HG03575 (cell line): ENCODE measurements at regions not wholly inside any gene's neighbourhood (a gene's known extent, or its start where the extent isn't known, plus 50 kb on each side); places are given as distances from the start of the nearest gene placed in this dataset.
"Not testable (repeated sequence)": the region's sequence is repeated elsewhere in the genome, so short reads cannot be mapped to it uniquely, and the experiment has no call there.

Experiments
- ATAC-seq: cut with Tn5 transposase; IDR thresholded peaks from one replicate; pipeline ENCODE4 v1.9.1; 2021; ENCODE audit not compliant: unreplicated experiment, insufficient number of reproducible peaks, low FRiP score; ENCODE audit errors: extremely low read depth

DNA sequence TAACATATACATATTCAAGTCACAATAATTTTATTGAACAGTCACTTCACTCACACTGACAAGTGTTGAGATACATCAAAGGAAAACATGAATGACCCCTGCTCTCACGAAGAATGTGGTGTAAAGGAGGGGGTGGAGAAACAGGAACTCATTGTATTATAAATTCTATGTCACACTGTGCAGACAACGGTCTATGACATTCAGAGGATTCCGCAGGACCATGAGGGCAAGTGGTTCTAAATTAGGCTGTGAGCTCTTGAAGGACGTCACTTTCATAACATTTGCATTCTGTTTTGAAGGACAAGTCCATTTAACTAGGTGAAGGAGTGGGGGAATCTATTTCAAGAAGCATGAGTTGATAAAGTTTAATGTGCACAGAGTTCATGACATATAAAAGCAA lies 415.2 kb upstream of the HS3ST1 start:
- ATAC-seq, result no peak

DNA sequence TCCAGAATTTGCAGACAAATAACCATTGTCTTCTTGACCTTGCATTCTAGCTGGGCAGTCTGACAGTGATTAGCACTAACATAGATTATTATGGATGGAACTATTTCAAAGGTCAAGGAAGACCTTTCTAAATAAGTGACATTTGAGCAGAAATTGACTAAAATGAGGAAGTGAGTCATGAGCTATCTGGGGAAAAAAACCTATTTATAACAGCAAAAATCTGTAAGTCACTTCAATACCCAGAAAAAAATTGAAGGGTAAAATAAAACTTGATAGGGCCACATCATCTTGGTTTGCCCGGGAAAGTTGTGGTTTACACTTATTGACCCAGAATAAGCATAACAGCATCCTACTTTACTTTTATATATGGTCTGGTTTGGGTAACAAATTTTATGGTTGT lies 414.6 kb upstream of the HS3ST1 start:
- ATAC-seq, result no peak

DNA sequence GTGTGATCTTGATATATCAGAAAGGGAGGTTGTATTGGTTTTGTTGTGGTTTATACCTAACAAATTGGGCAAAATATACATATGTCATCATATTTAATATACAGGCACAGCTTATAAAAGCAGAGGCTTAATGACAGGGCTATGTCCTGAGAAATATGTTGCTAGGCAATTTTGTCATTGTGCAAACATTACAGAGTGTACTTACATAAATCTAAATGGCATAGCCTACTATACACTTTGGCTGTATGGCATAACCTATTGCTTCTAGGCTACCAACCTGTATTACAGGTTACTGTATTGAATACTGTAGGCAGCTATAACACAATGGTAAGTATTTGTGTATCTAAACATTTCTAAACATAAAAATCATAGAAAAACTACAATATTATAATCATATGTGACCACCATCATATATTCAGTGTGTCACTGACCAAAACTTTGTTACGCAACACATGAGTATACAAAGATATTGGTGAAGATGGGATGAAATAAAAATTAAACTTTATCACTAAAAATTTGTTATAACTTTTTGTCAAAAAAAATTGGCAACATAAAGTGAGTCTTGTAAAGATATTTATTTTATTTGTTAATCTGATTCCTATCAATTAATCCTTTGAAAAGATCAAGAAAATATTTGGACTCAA lies 414.0 kb upstream of the HS3ST1 start:
- no peak for ATAC-seq

DNA sequence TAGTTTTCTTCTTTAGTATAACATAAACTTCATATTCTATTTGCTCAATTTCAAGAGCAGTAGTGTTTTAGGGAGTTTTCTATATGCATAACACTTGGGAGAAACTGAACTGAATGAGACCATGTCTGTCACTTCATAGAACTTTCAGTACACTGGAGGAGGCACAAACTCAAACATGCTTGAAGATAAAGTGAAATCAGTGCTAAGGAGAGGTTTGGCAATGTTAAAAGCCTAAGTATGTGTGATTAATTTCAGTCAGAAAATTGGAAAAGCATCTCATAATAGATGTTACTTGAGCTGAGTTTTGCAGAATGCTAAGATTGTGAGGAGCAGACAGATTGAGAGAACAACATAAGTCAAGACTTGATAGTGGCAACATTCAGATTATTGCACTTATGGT lies 411.2 kb upstream of the HS3ST1 start:
- no peak for ATAC-seq

DNA sequence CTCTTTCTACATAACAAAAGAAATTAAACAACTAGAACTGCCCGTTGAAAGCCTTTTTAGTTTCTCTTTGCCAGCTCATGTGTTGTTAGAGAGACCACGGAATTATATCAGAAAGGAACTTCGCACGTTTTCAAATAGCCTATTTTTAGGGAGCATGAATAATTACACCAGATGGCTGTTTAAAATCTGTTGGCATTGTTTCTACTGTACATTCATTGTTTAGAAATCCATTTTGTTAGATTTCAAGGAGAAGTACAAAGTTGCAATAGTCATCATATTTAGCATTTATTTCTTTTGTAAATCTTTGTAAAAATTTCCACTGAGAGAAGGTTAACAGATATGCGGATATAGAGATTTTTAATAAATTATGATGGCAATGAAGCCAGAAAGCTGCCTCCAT lies 403.0 kb upstream of the HS3ST1 start:
- no peak for ATAC-seq

DNA sequence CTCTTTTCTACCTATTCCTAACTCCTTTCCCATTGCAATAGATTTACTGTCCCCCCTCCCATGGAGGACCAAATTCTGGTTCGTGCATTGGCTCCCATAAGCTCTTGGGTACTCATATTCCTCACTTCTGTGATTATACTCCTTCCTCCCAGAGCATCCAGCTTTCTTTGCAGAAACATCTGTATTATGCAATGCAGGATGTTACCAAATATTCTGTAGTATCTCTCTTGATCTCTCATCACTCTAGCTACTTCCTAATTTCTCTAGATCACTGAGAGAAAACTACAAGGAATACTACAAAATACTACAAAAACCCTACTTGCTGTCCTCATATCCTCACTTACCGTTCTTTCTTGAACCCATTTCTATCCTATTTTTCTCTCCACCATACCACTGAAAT lies 395.9 kb upstream of the HS3ST1 start:
- ATAC-seq, result no peak

DNA sequence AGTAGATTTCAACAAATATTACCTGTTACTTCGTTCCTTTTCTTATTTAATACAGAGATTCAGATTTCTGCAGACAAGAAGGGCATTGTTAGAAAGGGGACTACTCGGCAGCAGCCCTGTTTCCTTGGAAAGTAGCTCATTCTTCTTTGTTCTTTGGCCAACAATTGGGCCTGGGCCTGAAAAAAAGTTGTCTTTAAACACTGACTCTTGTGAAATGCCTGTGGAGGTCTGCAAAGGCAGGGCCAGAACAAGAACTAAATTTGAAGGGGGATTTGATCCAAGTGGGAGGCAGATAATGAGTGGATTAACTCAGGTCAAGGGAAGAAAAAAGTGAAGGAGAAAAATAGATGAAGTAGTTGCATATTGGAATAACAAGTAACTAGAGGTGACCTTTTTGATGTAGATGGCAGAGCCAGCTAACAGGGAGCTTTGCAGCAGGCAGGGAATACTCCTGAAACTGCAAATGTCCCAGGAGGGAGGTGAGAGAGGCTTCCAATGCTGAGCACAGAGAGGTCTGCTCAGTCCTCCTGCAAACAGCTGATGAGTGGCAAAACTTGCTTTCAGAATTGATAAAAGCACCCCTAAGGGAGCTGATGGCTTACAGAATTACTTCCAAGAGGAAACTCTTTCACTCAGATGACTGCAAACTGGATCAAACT lies 393.2 kb upstream of the HS3ST1 start:
- ATAC-seq, result no peak

DNA sequence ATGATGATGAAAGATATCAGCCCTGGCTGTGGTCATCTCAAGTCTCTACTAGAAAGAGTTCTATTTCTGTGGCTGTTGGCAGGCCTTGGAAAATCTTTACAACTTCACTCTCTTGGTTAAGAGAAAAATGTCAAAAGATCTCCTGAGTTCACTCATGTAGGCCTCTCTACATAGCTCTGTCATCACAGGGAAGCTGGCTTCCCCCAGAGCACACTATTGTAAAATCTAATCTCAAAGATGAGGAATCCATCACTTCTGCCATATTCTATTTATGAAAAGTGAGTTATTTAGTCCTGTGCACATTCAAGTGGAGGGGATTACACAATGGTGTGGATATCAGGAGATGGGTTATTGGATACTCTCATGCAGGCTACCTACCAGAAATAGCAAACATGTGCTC lies 388.4 kb upstream of the HS3ST1 start:
- ATAC-seq, result no peak

DNA sequence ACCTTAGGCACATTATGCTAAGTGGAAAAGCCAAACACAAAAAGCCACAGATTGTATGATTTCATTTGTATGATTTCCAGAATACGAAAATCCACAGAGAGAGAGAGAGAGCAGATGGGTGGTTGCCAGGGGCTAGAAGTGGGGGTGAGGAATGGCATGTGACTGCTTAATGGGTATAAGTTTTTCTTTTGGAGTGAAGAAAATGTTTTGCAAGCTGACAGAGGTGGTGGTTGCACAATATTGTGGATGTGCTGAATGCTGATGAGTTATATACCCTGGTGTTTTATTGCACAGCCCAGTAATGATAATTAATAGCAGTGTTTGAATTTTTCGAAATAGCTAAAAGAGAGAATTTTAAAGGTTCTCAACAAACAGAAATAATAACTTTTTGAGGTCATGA lies 386.1 kb upstream of the HS3ST1 start:
- ATAC-seq, result no peak

DNA sequence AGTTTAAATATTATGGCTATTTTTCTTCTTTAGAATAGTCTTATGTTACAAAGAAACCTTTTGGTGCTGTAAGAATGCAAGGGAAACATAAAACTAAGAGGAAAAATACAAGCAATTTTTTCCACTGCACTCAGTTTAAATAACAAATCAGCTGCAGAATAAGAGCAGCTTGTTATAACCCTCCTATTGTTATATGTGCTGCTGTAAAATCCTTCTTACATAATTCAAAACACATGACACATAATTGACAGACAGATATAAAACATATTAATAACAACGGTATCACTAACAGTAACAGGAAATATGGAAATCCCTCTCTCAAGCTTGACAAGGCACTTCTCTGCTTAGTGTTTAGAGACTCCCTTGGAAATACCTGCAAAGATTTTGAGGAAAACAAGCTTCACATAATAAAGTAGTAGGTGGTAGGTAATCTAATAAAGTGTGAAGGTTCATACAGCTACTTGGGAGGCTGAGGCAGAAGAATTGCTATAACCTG lies 385.3 kb upstream of the HS3ST1 start:
- no peak for ATAC-seq

DNA sequence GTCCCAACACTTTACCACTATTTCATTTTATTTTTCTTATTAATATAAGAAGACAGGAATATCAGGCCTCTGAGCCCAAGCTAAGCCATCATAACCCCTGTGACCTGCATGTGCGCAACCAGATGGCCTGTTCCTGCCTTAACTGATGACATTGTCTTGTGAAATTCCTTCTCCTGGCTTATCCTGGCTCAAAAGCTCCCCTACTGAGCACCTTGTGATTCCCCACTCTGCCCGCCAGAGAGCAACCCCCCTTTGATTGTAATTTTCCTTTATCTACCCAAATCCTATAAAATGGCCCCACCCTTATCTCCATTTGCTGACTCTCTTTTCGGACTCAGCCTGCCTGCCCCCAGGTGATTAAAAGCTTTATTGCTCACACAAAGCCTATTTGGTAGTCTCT lies 382.8 kb upstream of the HS3ST1 start:
- not testable (repeated sequence) for ATAC-seq

DNA sequence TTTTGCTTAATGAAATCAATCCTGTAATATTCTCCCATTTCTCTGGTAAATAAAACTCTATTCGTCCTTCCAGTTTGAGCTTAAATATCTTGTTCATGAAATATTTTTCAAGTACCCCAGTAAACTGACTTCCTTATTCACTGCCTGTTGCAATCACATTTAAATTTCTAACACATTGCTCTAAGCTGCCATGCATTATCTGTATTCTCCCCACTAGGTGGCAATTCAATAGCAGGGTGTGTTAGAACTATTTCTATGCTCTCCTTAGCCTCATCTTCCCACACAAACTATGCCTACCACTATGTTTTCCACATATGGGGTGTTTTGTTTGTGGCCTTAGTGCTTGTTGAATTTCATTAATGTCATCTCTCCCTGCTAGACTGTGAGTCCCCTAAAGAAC lies 377.1 kb upstream of the HS3ST1 start:
- no peak for ATAC-seq

DNA sequence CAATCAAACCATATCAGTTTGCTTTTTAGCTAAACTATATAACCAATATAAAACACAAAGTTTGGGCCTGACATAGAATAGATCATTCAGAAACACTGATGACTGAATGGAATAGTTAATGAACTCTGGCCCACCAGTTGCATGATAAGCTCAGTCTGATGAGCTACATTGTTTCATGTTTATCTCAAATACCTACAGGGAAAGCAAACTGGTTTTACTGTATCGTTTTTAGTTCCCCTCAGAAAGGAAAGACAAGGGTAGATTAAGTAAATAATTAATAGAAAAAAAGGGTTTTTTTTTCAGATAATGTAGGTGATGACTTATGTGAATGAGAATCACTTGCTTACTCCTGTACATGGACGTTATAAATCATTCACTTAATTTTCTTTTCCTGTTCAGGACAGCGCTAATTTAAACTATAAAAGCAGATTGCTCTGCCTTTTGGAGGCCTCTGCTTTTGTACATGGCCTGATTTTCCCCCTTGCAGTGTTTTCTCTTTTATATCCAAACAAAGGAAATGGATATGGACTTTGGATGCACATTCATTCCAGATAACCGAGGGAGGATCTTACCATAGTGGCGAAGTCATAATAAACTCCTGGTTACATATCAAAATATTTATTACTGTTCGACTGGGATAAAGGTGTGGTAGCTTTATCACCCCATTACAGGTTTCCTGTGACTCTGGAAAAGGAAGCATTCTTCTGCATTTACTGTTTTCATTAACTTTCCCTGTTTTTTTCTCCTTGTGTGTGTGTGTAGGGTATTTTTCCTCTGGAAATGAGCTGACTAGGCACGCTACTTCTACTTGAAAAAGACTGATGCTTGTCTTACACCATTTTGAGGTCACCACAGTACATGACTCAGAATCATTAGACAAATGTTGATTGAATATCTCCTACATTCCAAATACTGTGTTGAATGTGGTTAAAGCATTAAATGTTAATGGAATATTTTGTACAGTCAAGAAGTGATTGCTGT lies 373.1 kb upstream of the HS3ST1 start:
- no peak for ATAC-seq

DNA sequence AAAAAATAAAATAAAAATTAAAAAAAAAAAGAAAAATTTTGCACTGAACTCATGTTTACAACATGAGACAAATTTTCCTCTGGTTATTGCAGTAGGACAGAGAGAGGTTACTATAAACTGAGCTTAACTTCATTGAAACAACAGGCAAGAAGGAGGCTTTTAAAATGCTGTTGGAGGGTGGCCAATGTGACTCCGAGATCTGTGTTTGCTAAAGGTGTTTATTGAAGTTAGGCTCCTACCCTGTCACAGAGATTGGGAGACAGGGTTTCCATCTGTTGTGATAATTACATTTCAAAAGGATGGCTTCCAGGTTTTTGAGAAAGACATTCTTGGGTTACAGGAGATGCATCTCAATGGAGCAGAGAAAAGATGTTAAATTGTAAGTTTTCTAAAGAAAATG lies 370.5 kb upstream of the HS3ST1 start:
- no peak for ATAC-seq

DNA sequence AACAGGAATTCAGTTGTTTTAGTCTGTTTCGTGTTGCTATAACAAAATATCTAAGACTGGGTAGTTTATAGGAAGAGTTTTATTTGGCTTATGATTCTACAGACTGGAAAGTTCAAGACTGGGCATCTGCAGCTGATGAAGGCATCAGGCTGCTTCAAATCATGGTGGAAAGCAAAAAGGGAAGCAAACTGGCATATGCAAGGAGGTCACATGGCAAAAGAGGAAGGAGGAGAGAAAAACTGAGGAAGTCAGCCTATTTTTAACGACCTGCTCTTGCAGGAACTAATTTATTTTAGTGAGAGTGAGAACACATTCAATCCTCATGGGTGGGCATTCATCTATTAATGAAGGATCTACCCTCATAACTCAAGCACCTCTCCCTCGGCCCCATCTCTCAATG lies 363.1 kb upstream of the HS3ST1 start:
- no peak for ATAC-seq

DNA sequence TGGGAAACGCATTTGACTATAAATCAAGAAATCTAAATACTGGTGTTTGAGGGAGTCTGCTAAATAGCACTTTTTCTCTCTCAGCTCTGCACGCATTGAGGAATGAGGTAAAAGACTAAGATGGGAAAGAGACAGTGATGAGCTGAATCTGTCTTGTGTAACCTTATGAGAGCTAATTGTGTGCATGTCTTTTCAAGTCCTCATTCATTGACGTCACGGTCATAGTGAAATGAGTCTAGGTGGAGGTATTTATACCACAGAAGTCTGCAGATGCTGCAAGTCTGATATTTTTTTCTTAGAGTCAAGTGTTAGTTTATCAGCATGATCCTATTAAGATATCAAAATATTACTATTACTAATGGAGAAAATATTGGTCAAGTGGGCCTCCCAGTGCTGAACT lies 361.5 kb upstream of the HS3ST1 start:
- no peak for ATAC-seq

DNA sequence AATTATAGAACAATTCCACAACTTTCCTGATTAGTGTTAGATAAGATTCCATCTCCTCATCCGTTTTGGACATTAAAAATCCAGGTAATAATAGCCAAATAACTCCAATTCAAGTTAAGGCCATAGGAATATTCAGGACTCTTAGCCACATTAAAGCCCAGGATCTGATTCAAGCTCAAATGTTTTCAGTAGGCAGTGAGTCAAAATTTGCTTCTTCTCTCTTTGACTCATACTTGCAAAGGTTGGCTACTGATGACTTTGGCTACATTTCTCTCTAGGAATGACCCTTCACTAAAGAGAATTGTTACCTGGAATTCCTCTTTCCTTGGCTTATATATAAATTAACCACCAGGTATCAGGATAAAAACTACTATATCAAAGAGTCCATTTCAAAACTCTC lies 354.9 kb upstream of the HS3ST1 start:
- ATAC-seq, result no peak

DNA sequence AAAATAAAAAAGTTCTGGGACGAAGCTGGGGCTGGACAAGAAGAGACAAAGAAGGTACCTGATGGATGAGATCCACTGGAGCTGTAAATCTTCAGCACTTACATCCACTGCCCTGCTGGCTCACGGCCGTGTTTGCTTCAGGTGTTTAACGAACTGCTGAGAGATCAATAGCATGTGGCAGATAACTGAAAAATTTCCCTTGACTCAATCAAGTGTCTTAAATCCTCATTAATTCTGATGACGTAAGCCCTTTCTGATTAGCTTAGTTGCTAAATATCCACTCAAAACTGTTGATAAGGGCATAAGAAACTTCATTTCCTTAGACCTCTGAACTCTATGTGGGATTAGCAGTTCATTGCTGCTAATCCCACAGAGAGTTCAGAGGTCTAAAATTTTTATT lies 354.2 kb upstream of the HS3ST1 start:
- no peak for ATAC-seq

DNA sequence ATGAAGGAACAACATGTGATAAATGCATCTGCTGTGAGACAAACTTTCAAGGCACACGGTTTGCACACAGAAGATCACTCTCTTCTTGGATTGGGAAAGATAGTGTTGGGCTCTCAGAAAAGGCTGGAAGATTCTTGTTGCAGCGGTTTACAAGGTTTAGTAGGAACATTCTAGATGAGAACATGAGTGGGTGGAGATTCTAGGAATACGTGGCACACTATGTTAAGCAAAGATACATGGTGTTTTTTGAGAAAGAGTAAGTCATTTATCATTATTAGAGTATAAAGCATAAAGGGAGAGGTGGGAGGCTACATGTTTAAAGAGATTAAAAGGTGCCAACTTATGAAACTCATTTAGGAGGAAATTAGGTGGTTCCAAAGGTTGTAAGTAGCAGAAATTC lies 348.8 kb upstream of the HS3ST1 start:
- ATAC-seq, result no peak

DNA sequence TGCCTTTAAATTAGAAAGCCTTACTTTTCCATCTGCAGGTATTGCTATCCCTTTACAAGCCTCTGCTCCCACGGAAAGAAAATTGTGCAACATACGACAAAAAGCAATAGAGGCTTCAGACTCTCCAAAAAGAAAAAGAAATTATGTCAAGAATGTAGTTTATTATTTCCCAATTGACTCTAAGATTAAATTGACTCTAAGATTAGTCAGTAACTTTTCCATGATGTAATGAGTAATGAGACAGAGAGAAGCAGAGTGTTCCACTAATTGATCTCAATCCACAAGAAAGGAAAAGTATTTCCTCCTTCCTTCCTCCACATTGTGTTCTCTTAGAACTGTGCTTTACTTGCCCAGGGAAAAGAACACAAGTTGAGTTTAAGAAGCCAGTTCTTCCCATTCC lies 345.7 kb upstream of the HS3ST1 start:
- ATAC-seq, result no peak
